ENCODE measurements at regions not wholly inside any gene's neighbourhood (a gene's known extent, or its start where the extent isn't known, plus 50 kb on each side); places are given as distances from the start of the nearest gene placed in this dataset.

GRCh38 chr17:33982909-33983308 lies 272.2 kb upstream of the CCL2 start:
- Histone ChIP-seq H3K27me3 (no peaks in the 10 kb centered on the region), H3K27ac (no peak overlapping the region), H3K4me3 (no peak overlapping the region), H3K9me3 (replicated peaks in 1 of 3) (no peaks in the 10 kb centered on the region), H3K36me3 (replicated peaks in 1 of 2) (no peaks in the 10 kb centered on the region), H3K4me1 (replicated peaks in 1 of 2) (no peaks in the 10 kb centered on the region)
- no peak for DNase-seq
- intact Hi-C loops (cut with DNase I) = no loop called here
- TF ChIP-seq POLR2A (IDR thresholded peaks at IDR 0.05) (no peak), CTCF (IDR thresholded peaks at IDR 0.05) (no peak)

- no peaks in the 10 kb centered on the region for H3K4me1 ChIP-seq (replicated peaks in 1 of 2)
- H3K36me3 ChIP-seq (replicated peaks in 1 of 2) = no peaks in the 10 kb centered on the region
- TF ChIP-seq POLR2A (IDR thresholded peaks at IDR 0.05) = no peak
- no peak for TF ChIP-seq CTCF (IDR thresholded peaks at IDR 0.05)
- no peak overlapping the region for H3K4me3 ChIP-seq
- H3K27ac ChIP-seq = no peak overlapping the region
- no peaks in the 10 kb centered on the region for H3K27me3 ChIP-seq
- 82 to 92% (median 87%) methylated on average over 6 of the region's 6 CpGs for WGBS, 4 donors
- intact Hi-C loops (cut with DNase I) = no loop called here
- DNase-seq = no peak
- no peaks in the 10 kb centered on the region for H3K9me3 ChIP-seq (replicated peaks in 1 of 3)
These were observed 271.1 kb upstream of the CCL2 start for GRCh38 chr17:33983824-33984574.

- H3K9me3 ChIP-seq (replicated peaks in 1 of 3) = no peaks in the 10 kb centered on the region
- H3K27me3 ChIP-seq = no peaks in the 10 kb centered on the region
- no peaks in the 10 kb centered on the region for H3K36me3 ChIP-seq (replicated peaks in 1 of 2)
- TF ChIP-seq POLR2A (IDR thresholded peaks at IDR 0.05) = no peak
- TF ChIP-seq CTCF (IDR thresholded peaks at IDR 0.05) = no peak
- no peak overlapping the region for H3K27ac ChIP-seq
- no peak overlapping the region for H3K4me3 ChIP-seq
- DNase-seq = no peak
- intact Hi-C loops (cut with DNase I) = no loop called here
- 0% methylated on average over 1 of the region's 1 CpG for WGBS, 4 donors
- no peaks in the 10 kb centered on the region for H3K4me1 ChIP-seq (replicated peaks in 1 of 2)
These were observed 269.0 kb upstream of the CCL2 start for GRCh38 chr17:33986088-33986487.

- DNase-seq = no peak
- Histone ChIP-seq H3K27me3 (no peaks in the 10 kb centered on the region), H3K4me3 (no peak overlapping the region), H3K9me3 (replicated peaks in 1 of 3) (no peaks in the 10 kb centered on the region), H3K4me1 (replicated peaks in 1 of 2) (no peaks in the 10 kb centered on the region), H3K36me3 (replicated peaks in 1 of 2) (no peaks in the 10 kb centered on the region), H3K27ac (no peak overlapping the region)
- intact Hi-C loops (cut with DNase I) = no loop called here
- WGBS, 4 donors = 62 to 88% (median 70%) methylated on average over 2 of the region's 2 CpGs
- TF ChIP-seq POLR2A (IDR thresholded peaks at IDR 0.05) (no peak), CTCF (IDR thresholded peaks at IDR 0.05) (no peak)
These were observed 268.5 kb upstream of the CCL2 start for GRCh38 chr17:33986566-33986965.
